ENCODE measurements at regions not wholly inside any gene's neighbourhood (a gene's known extent, or its start where the extent isn't known, plus 50 kb on each side); places are given as distances from the start of the nearest gene placed in this dataset.

- TF ChIP-seq ZNF331 (CRISPR knock-in tag; IDR thresholded peaks at IDR 0.05; ENCODE audit: low read depth) (no peak), STAT1 (IDR thresholded peaks at IDR 0.05; ENCODE audit: unreplicated experiment) (no peak)
- TF ChIP-seq, protein P1, sequence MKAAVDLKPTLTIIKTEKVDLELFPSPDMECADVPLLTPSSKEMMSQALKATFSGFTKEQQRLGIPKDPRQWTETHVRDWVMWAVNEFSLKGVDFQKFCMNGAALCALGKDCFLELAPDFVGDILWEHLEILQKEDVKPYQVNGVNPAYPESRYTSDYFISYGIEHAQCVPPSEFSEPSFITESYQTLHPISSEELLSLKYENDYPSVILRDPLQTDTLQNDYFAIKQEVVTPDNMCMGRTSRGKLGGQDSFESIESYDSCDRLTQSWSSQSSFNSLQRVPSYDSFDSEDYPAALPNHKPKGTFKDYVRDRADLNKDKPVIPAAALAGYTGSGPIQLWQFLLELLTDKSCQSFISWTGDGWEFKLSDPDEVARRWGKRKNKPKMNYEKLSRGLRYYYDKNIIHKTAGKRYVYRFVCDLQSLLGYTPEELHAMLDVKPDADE (IDR thresholded peaks at IDR 0.05), result no peak
Measured at GRCh38 chr12:23115984-23116383, 491.0 kb downstream of the ETNK1 start (continued).

- no peaks in the 10 kb centered on the region for H3K9me3 Mint-ChIP-seq
- no peaks in the 10 kb centered on the region for H3K27me3 ChIP-seq (ENCODE audit: insufficient read depth)
- H3K36me3 ChIP-seq (ENCODE audit: insufficient read depth), result no peaks in the 10 kb centered on the region
- no peak overlapping the region for H3K27ac ChIP-seq (ENCODE audit: low read depth)
- H2AFZ ChIP-seq, result no peak overlapping the region
- peaks cover 22% of the 10 kb centered on the region for H3K4me1 Mint-ChIP-seq
- ATAC-seq (no peak), DNase-seq (ENCODE audit: low spot score) (no peak)
- no peaks in the 10 kb centered on the region for H3K36me3 Mint-ChIP-seq (ENCODE audit: low read depth)
- H3K9me2 ChIP-seq (ENCODE audit: insufficient read depth), result no peaks in the 10 kb centered on the region
- TF ChIP-seq, protein P1 (IDR thresholded peaks at IDR 0.05), result no peak
- TF ChIP-seq, protein P2, sequence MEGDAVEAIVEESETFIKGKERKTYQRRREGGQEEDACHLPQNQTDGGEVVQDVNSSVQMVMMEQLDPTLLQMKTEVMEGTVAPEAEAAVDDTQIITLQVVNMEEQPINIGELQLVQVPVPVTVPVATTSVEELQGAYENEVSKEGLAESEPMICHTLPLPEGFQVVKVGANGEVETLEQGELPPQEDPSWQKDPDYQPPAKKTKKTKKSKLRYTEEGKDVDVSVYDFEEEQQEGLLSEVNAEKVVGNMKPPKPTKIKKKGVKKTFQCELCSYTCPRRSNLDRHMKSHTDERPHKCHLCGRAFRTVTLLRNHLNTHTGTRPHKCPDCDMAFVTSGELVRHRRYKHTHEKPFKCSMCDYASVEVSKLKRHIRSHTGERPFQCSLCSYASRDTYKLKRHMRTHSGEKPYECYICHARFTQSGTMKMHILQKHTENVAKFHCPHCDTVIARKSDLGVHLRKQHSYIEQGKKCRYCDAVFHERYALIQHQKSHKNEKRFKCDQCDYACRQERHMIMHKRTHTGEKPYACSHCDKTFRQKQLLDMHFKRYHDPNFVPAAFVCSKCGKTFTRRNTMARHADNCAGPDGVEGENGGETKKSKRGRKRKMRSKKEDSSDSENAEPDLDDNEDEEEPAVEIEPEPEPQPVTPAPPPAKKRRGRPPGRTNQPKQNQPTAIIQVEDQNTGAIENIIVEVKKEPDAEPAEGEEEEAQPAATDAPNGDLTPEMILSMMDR (conservative IDR thresholded peaks at IDR 0.05; ENCODE audit: low read depth in 2 of 2), result 0 out of 4 replicates have a peak, but pooled peaks of 1 of the 2 experiments have one; percentile 10
- H3K4me2 ChIP-seq, result no peak overlapping the region
- no peak overlapping the region for H3K27ac Mint-ChIP-seq
- no peaks in the 10 kb centered on the region for H4K20me1 ChIP-seq (replicated peaks; ENCODE audit: insufficient read depth)
- no peaks in the 10 kb centered on the region for H3K79me2 ChIP-seq (replicated peaks; ENCODE audit: insufficient read depth)
- no peak overlapping the region for H3K4me3 Mint-ChIP-seq
- H3F3A ChIP-seq (replicated peaks; ENCODE audit: low read depth), result no peaks in the 10 kb centered on the region
- no peaks in the 10 kb centered on the region for H3K27me3 Mint-ChIP-seq (ENCODE audit: insufficient read depth, low read depth, poor library complexity)
- H3K4me1 ChIP-seq (ENCODE audit: insufficient read depth), result peaks cover 28% of the 10 kb centered on the region
- H3K4me3 ChIP-seq, result no peak overlapping the region
Measured at GRCh38 chr12:23126794-23127193, 501.8 kb downstream of the ETNK1 start.

DNA sequence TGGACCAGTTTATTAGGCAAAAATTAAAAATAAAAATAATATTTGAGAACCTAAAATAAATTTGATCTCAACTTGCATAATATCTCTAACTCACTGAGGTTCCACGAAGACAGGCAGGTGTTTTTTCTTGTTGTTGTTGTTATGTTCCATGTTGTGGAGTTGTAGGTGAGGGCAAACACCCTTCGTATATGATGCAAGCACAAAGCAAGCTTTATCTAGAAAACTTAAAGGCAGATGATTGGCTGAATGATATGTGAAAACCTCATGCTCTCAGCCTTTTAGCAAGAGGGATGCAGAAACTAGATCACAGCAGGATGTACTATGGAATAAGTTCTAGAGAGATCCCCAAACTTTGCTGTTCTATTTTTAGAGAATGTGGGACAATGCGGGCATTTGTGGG is 502.7 kb downstream of the ETNK1 start:
- DNase-seq (ENCODE audit: low spot score), result no peak
- Mint-ChIP-seq H3K27ac (peak overlapping the region; percentile 55; the same call in 1 of the 2 replicates), H3K4me3 (no peak overlapping the region), H3K9me3 (no peaks in the 10 kb centered on the region), H3K4me1 (peaks cover 22% of the 10 kb centered on the region), H3K36me3 (ENCODE audit: low read depth) (no peaks in the 10 kb centered on the region), H3K27me3 (ENCODE audit: insufficient read depth, low read depth, poor library complexity) (no peaks in the 10 kb centered on the region)
- H3F3A ChIP-seq (replicated peaks; ENCODE audit: low read depth), result no peaks in the 10 kb centered on the region
- H3K79me2 ChIP-seq (replicated peaks; ENCODE audit: insufficient read depth), result no peaks in the 10 kb centered on the region
- no peak overlapping the region for H2AFZ ChIP-seq
- H3K27me3 ChIP-seq (ENCODE audit: insufficient read depth), result no peaks in the 10 kb centered on the region
- 0 out of 2 replicates have a peak overlapping the region, but pooled peaks have one; percentile 25 for H3K4me2 ChIP-seq
- H3K27ac ChIP-seq (ENCODE audit: low read depth), result no peak overlapping the region
- H3K36me3 ChIP-seq (ENCODE audit: insufficient read depth), result no peaks in the 10 kb centered on the region
- H3K4me3 ChIP-seq, result no peak overlapping the region
- H3K9me2 ChIP-seq (ENCODE audit: insufficient read depth), result no peaks in the 10 kb centered on the region
- H3K4me1 ChIP-seq (ENCODE audit: insufficient read depth), result peaks cover 28% of the 10 kb centered on the region
- no peaks in the 10 kb centered on the region for H4K20me1 ChIP-seq (replicated peaks; ENCODE audit: insufficient read depth)
- no peak for ATAC-seq
- TF ChIP-seq POLR2AphosphoS5 (IDR thresholded peaks at IDR 0.05; ENCODE audit: low read depth), result no peak
- TF ChIP-seq, protein P3, sequence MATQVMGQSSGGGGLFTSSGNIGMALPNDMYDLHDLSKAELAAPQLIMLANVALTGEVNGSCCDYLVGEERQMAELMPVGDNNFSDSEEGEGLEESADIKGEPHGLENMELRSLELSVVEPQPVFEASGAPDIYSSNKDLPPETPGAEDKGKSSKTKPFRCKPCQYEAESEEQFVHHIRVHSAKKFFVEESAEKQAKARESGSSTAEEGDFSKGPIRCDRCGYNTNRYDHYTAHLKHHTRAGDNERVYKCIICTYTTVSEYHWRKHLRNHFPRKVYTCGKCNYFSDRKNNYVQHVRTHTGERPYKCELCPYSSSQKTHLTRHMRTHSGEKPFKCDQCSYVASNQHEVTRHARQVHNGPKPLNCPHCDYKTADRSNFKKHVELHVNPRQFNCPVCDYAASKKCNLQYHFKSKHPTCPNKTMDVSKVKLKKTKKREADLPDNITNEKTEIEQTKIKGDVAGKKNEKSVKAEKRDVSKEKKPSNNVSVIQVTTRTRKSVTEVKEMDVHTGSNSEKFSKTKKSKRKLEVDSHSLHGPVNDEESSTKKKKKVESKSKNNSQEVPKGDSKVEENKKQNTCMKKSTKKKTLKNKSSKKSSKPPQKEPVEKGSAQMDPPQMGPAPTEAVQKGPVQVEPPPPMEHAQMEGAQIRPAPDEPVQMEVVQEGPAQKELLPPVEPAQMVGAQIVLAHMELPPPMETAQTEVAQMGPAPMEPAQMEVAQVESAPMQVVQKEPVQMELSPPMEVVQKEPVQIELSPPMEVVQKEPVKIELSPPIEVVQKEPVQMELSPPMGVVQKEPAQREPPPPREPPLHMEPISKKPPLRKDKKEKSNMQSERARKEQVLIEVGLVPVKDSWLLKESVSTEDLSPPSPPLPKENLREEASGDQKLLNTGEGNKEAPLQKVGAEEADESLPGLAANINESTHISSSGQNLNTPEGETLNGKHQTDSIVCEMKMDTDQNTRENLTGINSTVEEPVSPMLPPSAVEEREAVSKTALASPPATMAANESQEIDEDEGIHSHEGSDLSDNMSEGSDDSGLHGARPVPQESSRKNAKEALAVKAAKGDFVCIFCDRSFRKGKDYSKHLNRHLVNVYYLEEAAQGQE (IDR thresholded peaks at IDR 0.05; ENCODE audit: unreplicated experiment), result no peak
- TF ChIP-seq EZH2phosphoT487 (IDR thresholded peaks at IDR 0.05; ENCODE audit: unreplicated experiment), result no peak
- no peak for TF ChIP-seq JUNB (IDR thresholded peaks at IDR 0.05; ENCODE audit: unreplicated experiment)

Data from GM23338 (cell line).